DMS114 treated with DMSO at 0.1 percent for 48 hours (cell line): ENCODE measurements at regions not wholly inside any gene's neighbourhood (a gene's known extent, or its start where the extent isn't known, plus 50 kb on each side); places are given as distances from the start of the nearest gene placed in this dataset.
A peak's percentile ranks its signal among the peaks of the same experiment; 100 is the strongest.
"Not testable (repeated sequence)": the region's sequence is repeated elsewhere in the genome, so short reads cannot be mapped to it uniquely, and the experiment has no call there.

Source experiments
- DNase-seq: peaks from one replicate; lab custom pipeline; 2025; ENCODE audit not compliant: unreplicated experiment; lab: John Stamatoyannopoulos, UW

GRCh38 chr3:78285032-78285728, 1245.3 kb downstream of the ROBO2 start:
- DNase-seq: peak; percentile 63

- DNase-seq: peak; percentile 73
Observed at GRCh38 chr3:78287085-78287484, 1247.2 kb downstream of the ROBO2 start.

GRCh38 chr3:78293284-78293683, 1253.4 kb downstream of the ROBO2 start:
- DNase-seq: no peak

- no peak for DNase-seq
Observed at GRCh38 chr3:78304115-78304514, 1264.2 kb downstream of the ROBO2 start.

GRCh38 chr3:78312851-78313250, 1273.0 kb downstream of the ROBO2 start:
- no peak for DNase-seq

GRCh38 chr3:78313332-78313731, 1273.4 kb downstream of the ROBO2 start:
- DNase-seq: no peak

- peak; percentile 74 for DNase-seq
Observed at GRCh38 chr3:78314327-78314726, 1274.4 kb downstream of the ROBO2 start.

GRCh38 chr3:78317774-78318173, 1277.9 kb downstream of the ROBO2 start:
- no peak for DNase-seq

- no peak for DNase-seq
Observed at GRCh38 chr3:78322780-78323179, 1282.9 kb downstream of the ROBO2 start.

- DNase-seq: peak; percentile 92
Observed at GRCh38 chr3:78337801-78338211, 1297.9 kb downstream of the ROBO2 start.

- DNase-seq: peak; percentile 77
Observed at GRCh38 chr3:78338405-78338804, 1298.5 kb downstream of the ROBO2 start.

GRCh38 chr3:78343221-78343620, 1303.3 kb downstream of the ROBO2 start:
- no peak for DNase-seq

- DNase-seq: not testable (repeated sequence)
Observed at GRCh38 chr3:78344267-78344666, 1304.4 kb downstream of the ROBO2 start.

GRCh38 chr3:78344918-78345317, 1305.0 kb downstream of the ROBO2 start:
- DNase-seq: no peak

- no peak for DNase-seq
Observed at GRCh38 chr3:78347176-78347575, 1307.3 kb downstream of the ROBO2 start.

GRCh38 chr3:78348664-78349063, 1308.8 kb downstream of the ROBO2 start:
- DNase-seq: no peak

GRCh38 chr3:78349571-78349970, 1309.7 kb downstream of the ROBO2 start:
- no peak for DNase-seq

GRCh38 chr3:78351334-78351733, 1311.4 kb downstream of the ROBO2 start:
- no peak for DNase-seq

GRCh38 chr3:78353231-78353630, 1313.3 kb downstream of the ROBO2 start:
- DNase-seq: no peak

- no peak for DNase-seq
Observed at GRCh38 chr3:78360849-78361248, 1321.0 kb downstream of the ROBO2 start.

- no peak for DNase-seq
Observed at GRCh38 chr3:78368636-78369345, 1328.9 kb downstream of the ROBO2 start.

GRCh38 chr3:78390221-78390620, 1350.3 kb downstream of the ROBO2 start:
- DNase-seq: no peak

- no peak for DNase-seq
Observed at GRCh38 chr3:78398401-78398800, 1358.5 kb downstream of the ROBO2 start.
